ENCODE measurements at regions not wholly inside any gene's neighbourhood (a gene's known extent, or its start where the extent isn't known, plus 50 kb on each side); places are given as distances from the start of the nearest gene placed in this dataset.

GRCh38 chr6:18842534-18842933 lies 455.4 kb downstream of the RNF144B start:
- H3K27me3 ChIP-seq = no peaks in the 10 kb centered on the region
- peaks cover 0 to 10% (median 0%) of the 10 kb centered on the region in 4 donors for H3K4me1 ChIP-seq
- 74% methylated on average over 1 of the region's 1 CpG for WGBS
- no peaks in the 10 kb centered on the region for H3K36me3 ChIP-seq
- intact Hi-C loops (cut with DNase I) = no loop called here
- no peak overlapping the region for H3K4me3 ChIP-seq
- DNase-seq (ENCODE audit: extremely low spot score) = no peak
- no peak overlapping the region for H3K27ac ChIP-seq (replicated peaks in 1 of 4)
- no peaks in the 10 kb centered on the region for H3K9me3 ChIP-seq
- TF ChIP-seq POLR2A (IDR thresholded peaks at IDR 0.05; ENCODE audit: low read depth) = no peak

GRCh38 chr6:18845896-18846295 lies 458.7 kb downstream of the RNF144B start:
- H3K4me3 ChIP-seq = no peak overlapping the region
- peaks cover 0 to 10% (median 0%) of the 10 kb centered on the region in 4 donors for H3K4me1 ChIP-seq
- TF ChIP-seq CTCF (IDR thresholded peaks at IDR 0.05) = no peak
- TF ChIP-seq EP300 (IDR thresholded peaks at IDR 0.05) = no peak
- TF ChIP-seq POLR2AphosphoS5 (IDR thresholded peaks at IDR 0.05) = no peak
- no peak for TF ChIP-seq POLR2A (IDR thresholded peaks at IDR 0.05; ENCODE audit: low read depth)
- H3K36me3 ChIP-seq = no peaks in the 10 kb centered on the region
- H3K27ac ChIP-seq (replicated peaks in 1 of 4) = no peak overlapping the region
- H3K9me3 ChIP-seq = no peaks in the 10 kb centered on the region
- DNase-seq (ENCODE audit: extremely low spot score) = no peak
- H3K27me3 ChIP-seq = no peaks in the 10 kb centered on the region
- intact Hi-C loops (cut with DNase I) = no loop called here
- 55% methylated on average over 1 of the region's 1 CpG for WGBS

- WGBS = 78% methylated on average over 3 of the region's 3 CpGs
- no peak overlapping the region for H3K4me3 ChIP-seq
- no peaks in the 10 kb centered on the region for H3K36me3 ChIP-seq
- intact Hi-C loops (cut with DNase I) = no loop called here
- no peak for DNase-seq (ENCODE audit: extremely low spot score)
- H3K9me3 ChIP-seq = no peaks in the 10 kb centered on the region
- no peaks in the 10 kb centered on the region for H3K27me3 ChIP-seq
- H3K4me1 ChIP-seq = peaks cover 0 to 10% (median 0%) of the 10 kb centered on the region in 4 donors
- TF ChIP-seq EP300 (IDR thresholded peaks at IDR 0.05) (no peak), POLR2A (IDR thresholded peaks at IDR 0.05; ENCODE audit: low read depth) (no peak), CTCF (IDR thresholded peaks at IDR 0.05) (no peak), POLR2AphosphoS5 (IDR thresholded peaks at IDR 0.05) (no peak)
- H3K27ac ChIP-seq (replicated peaks in 1 of 4) = no peak overlapping the region
These were observed 459.2 kb downstream of the RNF144B start for GRCh38 chr6:18846327-18846726.

GRCh38 chr6:18861204-18861603 lies 474.1 kb downstream of the RNF144B start:
- H3K36me3 ChIP-seq = no peaks in the 10 kb centered on the region
- no peak for DNase-seq (ENCODE audit: extremely low spot score)
- 20% methylated on average over 3 of the region's 3 CpGs for WGBS
- intact Hi-C loops (cut with DNase I) = no loop called here
- H3K9me3 ChIP-seq = peaks cover 0 to 2% (median 0%) of the 10 kb centered on the region in 4 donors
- H3K4me1 ChIP-seq = no peaks in the 10 kb centered on the region
- no peak overlapping the region for H3K27ac ChIP-seq (replicated peaks in 1 of 4)
- no peak overlapping the region for H3K4me3 ChIP-seq
- H3K27me3 ChIP-seq = no peaks in the 10 kb centered on the region
- TF ChIP-seq CTCF (IDR thresholded peaks at IDR 0.05) (no peak), POLR2AphosphoS5 (IDR thresholded peaks at IDR 0.05) (no peak), EP300 (IDR thresholded peaks at IDR 0.05) (no peak), POLR2A (IDR thresholded peaks at IDR 0.05; ENCODE audit: low read depth) (no peak)

- WGBS = 84% methylated on average over 2 of the region's 2 CpGs
- no peak for TF ChIP-seq POLR2A (IDR thresholded peaks at IDR 0.05; ENCODE audit: low read depth)
These were observed 496.1 kb downstream of the RNF144B start for GRCh38 chr6:18883268-18883667.

GRCh38 chr6:18883851-18884250 lies 496.7 kb downstream of the RNF144B start:
- Histone ChIP-seq H3K27ac (replicated peaks in 1 of 4) (no peak overlapping the region), H3K36me3 (no peaks in the 10 kb centered on the region), H3K4me1 (no peaks in the 10 kb centered on the region), H3K4me3 (no peak overlapping the region), H3K27me3 (no peaks in the 10 kb centered on the region), H3K9me3 (no peaks in the 10 kb centered on the region)
- intact Hi-C loops (cut with DNase I) = no loop called here
- no peak for DNase-seq (ENCODE audit: extremely low spot score)
- WGBS = 77% methylated on average over 3 of the region's 3 CpGs
- TF ChIP-seq POLR2A (IDR thresholded peaks at IDR 0.05; ENCODE audit: low read depth) = no peak
- TF ChIP-seq CTCF (IDR thresholded peaks at IDR 0.05) = no peak
- TF ChIP-seq POLR2AphosphoS5 (IDR thresholded peaks at IDR 0.05) = no peak
- no peak for TF ChIP-seq EP300 (IDR thresholded peaks at IDR 0.05)

More at GRCh38 chr6:18883268-18883667, 496.1 kb downstream of the RNF144B start:
- Histone ChIP-seq H3K4me3 (no peak overlapping the region), H3K4me1 (no peaks in the 10 kb centered on the region), H3K36me3 (no peaks in the 10 kb centered on the region), H3K27ac (replicated peaks in 1 of 4) (no peak overlapping the region), H3K9me3 (no peaks in the 10 kb centered on the region), H3K27me3 (no peaks in the 10 kb centered on the region)
- intact Hi-C loops (cut with DNase I) = no loop called here
- DNase-seq (ENCODE audit: extremely low spot score) = no peak

Data from esophagus muscularis mucosa (tissue), 4 donors.